ENCODE measurements at regions not wholly inside any gene's neighbourhood (a gene's known extent, or its start where the extent isn't known, plus 50 kb on each side); places are given as distances from the start of the nearest gene placed in this dataset.

DNA sequence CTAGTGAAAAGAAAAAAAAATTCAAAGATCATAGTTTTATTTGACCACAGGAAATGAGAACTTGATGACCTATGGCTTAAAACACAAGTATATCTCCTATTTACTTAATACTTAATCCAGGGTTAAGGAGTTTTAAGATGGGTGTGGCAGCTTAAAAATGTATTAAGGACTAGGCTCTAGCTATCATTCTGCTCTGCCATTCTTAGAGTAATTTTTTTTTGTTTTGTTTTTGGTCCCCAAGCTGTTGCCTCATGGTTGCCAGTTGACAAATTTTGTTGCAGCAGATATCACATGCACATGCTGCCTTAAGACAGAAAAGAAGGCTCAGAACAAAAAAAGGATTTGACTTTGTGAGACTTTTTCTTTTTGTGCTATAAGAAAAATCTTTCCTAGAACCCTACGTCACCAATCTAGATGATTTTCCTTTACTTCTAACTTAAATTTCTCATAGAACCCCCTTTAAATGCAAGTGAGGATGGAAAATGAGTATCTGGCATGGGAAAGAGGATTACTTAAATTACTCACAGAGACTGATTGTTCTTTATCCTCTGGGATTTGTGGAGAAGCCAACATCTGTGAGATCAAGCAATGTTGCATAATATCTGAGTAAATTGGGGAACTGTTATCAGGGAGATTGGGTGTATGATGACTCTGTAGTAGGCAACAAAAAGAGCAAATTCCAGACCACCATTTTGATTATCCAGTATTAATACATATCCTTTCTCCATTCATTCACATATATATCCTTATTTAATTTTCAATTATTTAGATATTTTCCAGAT, 364.7 kb upstream of the CD180 start:
- no peak for DNase-seq
- intact Hi-C loops (cut with DNase I) = no loop called here
- no peaks in the 10 kb centered on the region for H3K36me3 ChIP-seq
- H3K27me3 ChIP-seq = no peaks in the 10 kb centered on the region
- WGBS, 3 donors = 92 to 97% (median 96%) methylated on average over 1 of the region's 1 CpG
- no peaks in the 10 kb centered on the region for H3K4me1 ChIP-seq (ENCODE audit: insufficient read depth)
- H3K4me3 ChIP-seq = no peak overlapping the region
- no peaks in the 10 kb centered on the region for H3K9me3 ChIP-seq
- TF ChIP-seq EP300 (IDR thresholded peaks at IDR 0.05) (no peak), POLR2A (IDR thresholded peaks at IDR 0.05) (no peak), CTCF (IDR thresholded peaks at IDR 0.05) (no peak)
- no peak overlapping the region for H3K27ac ChIP-seq

DNA sequence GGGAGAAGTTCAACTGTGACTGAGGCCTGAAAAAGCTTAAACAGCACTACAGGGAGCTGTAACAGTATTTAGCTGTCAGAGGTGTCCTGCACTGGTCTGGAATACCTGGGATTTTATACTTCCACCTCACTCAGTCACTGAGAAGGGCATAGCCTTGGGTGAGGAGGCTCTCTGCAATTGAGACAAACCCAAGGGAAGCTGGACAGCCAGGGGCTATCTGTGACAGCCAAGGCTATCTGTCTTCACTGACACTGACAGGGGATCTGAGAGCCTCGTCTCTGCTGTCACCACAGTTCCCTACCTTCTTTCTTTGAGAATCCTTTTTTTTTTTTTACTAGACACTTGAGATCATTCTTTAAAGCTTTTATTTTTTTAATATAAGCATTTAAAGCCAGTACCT, 356.2 kb upstream of the CD180 start:
- Histone ChIP-seq H3K36me3 (no peaks in the 10 kb centered on the region), H3K9me3 (no peaks in the 10 kb centered on the region), H3K27ac (no peak overlapping the region), H3K4me3 (no peak overlapping the region), H3K4me1 (ENCODE audit: insufficient read depth) (no peaks in the 10 kb centered on the region), H3K27me3 (no peaks in the 10 kb centered on the region)
- intact Hi-C loops (cut with DNase I) = loop anchor here in 1 of 4 donors (10.0 kb wide), 1 partner anchor 58 kb away; no protein-coding TSS in a partner anchor
- DNase-seq = no peak
- 89 to 96% (median 91%) methylated on average over 1 of the region's 1 CpG for WGBS, 3 donors
- no peak for TF ChIP-seq CTCF (IDR thresholded peaks at IDR 0.05)
- no peak for TF ChIP-seq POLR2A (IDR thresholded peaks at IDR 0.05)
- no peak for TF ChIP-seq EP300 (IDR thresholded peaks at IDR 0.05)

- Histone ChIP-seq H3K4me3 (no peak overlapping the region), H3K4me1 (ENCODE audit: insufficient read depth) (no peaks in the 10 kb centered on the region), H3K27ac (no peak overlapping the region), H3K36me3 (no peaks in the 10 kb centered on the region), H3K9me3 (no peaks in the 10 kb centered on the region), H3K27me3 (no peaks in the 10 kb centered on the region)
- no peak for TF ChIP-seq CTCF (IDR thresholded peaks at IDR 0.05)
- TF ChIP-seq EP300 (IDR thresholded peaks at IDR 0.05) = no peak
- no peak for TF ChIP-seq POLR2A (IDR thresholded peaks at IDR 0.05)
- no peak for DNase-seq
- WGBS, 3 donors = 93 to 95% (median 95%) methylated on average over 4 of the region's 4 CpGs
- intact Hi-C loops (cut with DNase I) = loop anchor here in 1 of 4 donors (10.0 kb wide), 1 partner anchor 55 kb away; no protein-coding TSS in a partner anchor
Observed at GRCh38 chr5:67549947-67550346, 353.3 kb upstream of the CD180 start.

DNA sequence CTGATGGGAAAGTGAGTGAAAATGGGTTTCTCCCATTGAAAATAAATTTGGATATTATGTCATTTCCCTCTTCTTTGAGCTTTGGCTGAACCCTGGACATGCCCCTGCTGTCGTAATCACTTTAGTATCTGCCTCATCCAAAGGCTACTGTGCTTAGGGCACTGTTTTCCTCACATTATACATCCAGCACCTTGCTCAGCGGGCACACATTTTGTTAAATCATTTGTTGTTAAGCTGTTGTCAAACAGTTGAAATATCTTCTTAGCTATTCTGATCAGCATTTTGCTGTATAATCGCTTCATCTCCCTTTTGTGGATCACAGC, 352.7 kb upstream of the CD180 start:
- Histone ChIP-seq H3K36me3 (no peaks in the 10 kb centered on the region), H3K27ac (no peak overlapping the region), H3K9me3 (no peaks in the 10 kb centered on the region), H3K4me3 (no peak overlapping the region), H3K4me1 (ENCODE audit: insufficient read depth) (no peaks in the 10 kb centered on the region), H3K27me3 (no peaks in the 10 kb centered on the region)
- DNase-seq = no peak
- WGBS, 3 donors = 64 to 78% (median 77%) methylated on average over 3 of the region's 3 CpGs
- no peak for TF ChIP-seq CTCF (IDR thresholded peaks at IDR 0.05)
- no peak for TF ChIP-seq EP300 (IDR thresholded peaks at IDR 0.05)
- no peak for TF ChIP-seq POLR2A (IDR thresholded peaks at IDR 0.05)
- intact Hi-C loops (cut with DNase I) = no loop called here
